Neural progenitor cell (in vitro differentiated cells): ENCODE measurements at regions not wholly inside any gene's neighbourhood (a gene's known extent, or its start where the extent isn't known, plus 50 kb on each side); places are given as distances from the start of the nearest gene placed in this dataset.

ENCODE experiments used
- DNase-seq: peaks from one replicate; pipeline ENCODE4 v3.0.0-alpha.2; 2016; ENCODE audit warnings: low spot score
- H2AFZ ChIP-seq: fragments of 200-600 bp; sonication (generic); replicated peaks from 2 replicates; pipeline ENCODE4 v1.6.1; 2016; ENCODE audit warnings: antibody characterized with exemption
- H3F3A ChIP-seq: fragments of 200-600 bp; sonication (generic); 2 replicates; pipeline ENCODE4 v1.6.1; 2016; ENCODE audit warnings: antibody characterized with exemption, low read depth
- H3K27ac ChIP-seq: fragments of 200-600 bp; sonication (generic); 2 replicates; pipeline ENCODE4 v1.5.1; 2016; ENCODE audit warnings: mild to moderate bottlenecking
- H3K27me3 ChIP-seq: fragments of 200-600 bp; sonication (generic); 2 replicates; pipeline ENCODE4 v1.6.1; 2016; ENCODE audit warnings: mild to moderate bottlenecking, moderate library complexity
- H3K36me3 ChIP-seq: fragments of 200-600 bp; sonication (generic); 2 replicates; pipeline ENCODE4 v1.5.1; 2016
- H3K4me1 ChIP-seq: fragments of 200-600 bp; sonication (generic); 2 replicates; pipeline ENCODE4 v1.6.1; 2016; ENCODE audit warnings: mixed run types
- H3K4me2 ChIP-seq: fragments of 200-600 bp; sonication (generic); 2 replicates; pipeline ENCODE4 v1.6.1; 2016
- H3K4me3 ChIP-seq: fragments of 200-600 bp; sonication (generic); 2 replicates; pipeline ENCODE4 v1.5.1; 2016
- H3K79me2 ChIP-seq: fragments of 200-600 bp; sonication (generic); 2 replicates; pipeline ENCODE4 v1.6.1; 2016; ENCODE audit warnings: low read depth
- H3K9ac ChIP-seq: fragments of 200-600 bp; sonication (generic); 2 replicates; pipeline ENCODE4 v1.6.1; 2016
- H3K9me3 ChIP-seq: fragments of 200-600 bp; sonication (generic); 2 replicates; pipeline ENCODE4 v1.5.1; 2016; ENCODE audit warnings: low read depth
- H4K20me1 ChIP-seq: fragments of 200-600 bp; sonication (generic); 2 replicates; pipeline ENCODE4 v1.6.1; 2016; ENCODE audit warnings: low read depth
- H3K27ac Mint-ChIP-seq: 3 replicates; pipeline ENCODE4 v1.8.0; 2021; ENCODE audit warnings: mixed read lengths
- H3K27me3 Mint-ChIP-seq: 2 replicates; pipeline ENCODE4 v1.8.0; 2022; ENCODE audit warnings: low read depth, mild to moderate bottlenecking, inconsistent platforms, moderate library complexity, mixed read lengths; ENCODE audit not compliant: insufficient read depth
- H3K36me3 Mint-ChIP-seq: 3 replicates; pipeline ENCODE4 v1.8.0; 2021; ENCODE audit warnings: mixed read lengths
- H3K4me1 Mint-ChIP-seq: 3 replicates; pipeline ENCODE4 v1.8.0; 2021; ENCODE audit warnings: mixed read lengths
- H3K4me3 Mint-ChIP-seq: 3 replicates; pipeline ENCODE4 v1.8.0; 2021; ENCODE audit warnings: mild to moderate bottlenecking, moderate library complexity, mixed read lengths
- H3K9me3 Mint-ChIP-seq: 3 replicates; pipeline ENCODE4 v1.8.0; 2020; ENCODE audit warnings: mixed read lengths
- EZH2 ChIP-seq: fragments of 200-600 bp; sonication (generic); IDR thresholded peaks from 2 replicates; pipeline ENCODE4 v1.6.1; 2017; ENCODE audit warnings: antibody characterized with exemption, mild to moderate bottlenecking, moderate library complexity
- EZH2phosphoT487 ChIP-seq: fragments of 200-600 bp; sonication (generic); IDR thresholded peaks from 2 replicates; pipeline ENCODE4 v1.6.1; 2017; ENCODE audit warnings: antibody characterized with exemption
- TF ChIP-seq, protein P1 (sequence below): fragments of 200-600 bp; sonication (generic); IDR thresholded peaks from 2 replicates; pipeline ENCODE4 v1.5.1; 2017; ENCODE audit warnings: antibody characterized with exemption, mild to moderate bottlenecking

GRCh38 chr4:100016191-100016590, 66.1 kb upstream of the H2AZ1 start:
- no peak overlapping the region for H3K4me2 ChIP-seq
- H3K9me3 ChIP-seq = peaks cover 4% of the 10 kb centered on the region
- Mint-ChIP-seq H3K9me3 (peaks cover 4% of the 10 kb centered on the region), H3K27me3 (peaks cover 2% of the 10 kb centered on the region), H3K27ac (no peak overlapping the region), H3K4me3 (no peak overlapping the region), H3K36me3 (no peaks in the 10 kb centered on the region), H3K4me1 (no peaks in the 10 kb centered on the region)
- no peak overlapping the region for H3K9ac ChIP-seq
- H4K20me1 ChIP-seq = no peaks in the 10 kb centered on the region
- no peak overlapping the region for H2AFZ ChIP-seq
- H3K4me1 ChIP-seq = no peaks in the 10 kb centered on the region
- H3K27me3 ChIP-seq = no peaks in the 10 kb centered on the region
- no peak for DNase-seq
- H3K36me3 ChIP-seq = no peaks in the 10 kb centered on the region
- H3K4me3 ChIP-seq = no peak overlapping the region
- no peaks in the 10 kb centered on the region for H3F3A ChIP-seq
- TF ChIP-seq, protein P1, sequence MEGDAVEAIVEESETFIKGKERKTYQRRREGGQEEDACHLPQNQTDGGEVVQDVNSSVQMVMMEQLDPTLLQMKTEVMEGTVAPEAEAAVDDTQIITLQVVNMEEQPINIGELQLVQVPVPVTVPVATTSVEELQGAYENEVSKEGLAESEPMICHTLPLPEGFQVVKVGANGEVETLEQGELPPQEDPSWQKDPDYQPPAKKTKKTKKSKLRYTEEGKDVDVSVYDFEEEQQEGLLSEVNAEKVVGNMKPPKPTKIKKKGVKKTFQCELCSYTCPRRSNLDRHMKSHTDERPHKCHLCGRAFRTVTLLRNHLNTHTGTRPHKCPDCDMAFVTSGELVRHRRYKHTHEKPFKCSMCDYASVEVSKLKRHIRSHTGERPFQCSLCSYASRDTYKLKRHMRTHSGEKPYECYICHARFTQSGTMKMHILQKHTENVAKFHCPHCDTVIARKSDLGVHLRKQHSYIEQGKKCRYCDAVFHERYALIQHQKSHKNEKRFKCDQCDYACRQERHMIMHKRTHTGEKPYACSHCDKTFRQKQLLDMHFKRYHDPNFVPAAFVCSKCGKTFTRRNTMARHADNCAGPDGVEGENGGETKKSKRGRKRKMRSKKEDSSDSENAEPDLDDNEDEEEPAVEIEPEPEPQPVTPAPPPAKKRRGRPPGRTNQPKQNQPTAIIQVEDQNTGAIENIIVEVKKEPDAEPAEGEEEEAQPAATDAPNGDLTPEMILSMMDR = no peak
- TF ChIP-seq EZH2 (no peak), EZH2phosphoT487 (no peak)
- no peak overlapping the region for H3K27ac ChIP-seq
- H3K79me2 ChIP-seq = no peaks in the 10 kb centered on the region

DNA sequence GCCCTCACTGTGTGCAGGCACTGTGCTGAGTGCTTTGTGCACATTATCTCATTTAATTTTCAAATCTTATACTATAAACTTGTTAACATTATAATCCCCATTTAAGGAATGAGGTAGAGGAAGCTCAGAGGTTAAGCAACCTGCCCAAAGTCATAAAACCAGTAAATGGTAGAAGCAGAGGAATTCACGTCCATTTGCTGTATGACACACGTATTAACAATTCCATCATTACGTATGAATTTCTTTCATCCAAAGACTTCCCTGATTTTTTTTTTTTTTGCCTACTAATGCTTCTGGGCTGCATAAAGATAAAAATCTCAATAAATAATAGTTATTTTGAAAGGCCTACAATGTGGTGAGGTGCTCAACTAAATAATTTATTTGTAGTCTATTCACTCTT, 64.5 kb upstream of the H2AZ1 start:
- no peak overlapping the region for H3K4me3 ChIP-seq
- Mint-ChIP-seq H3K36me3 (no peaks in the 10 kb centered on the region), H3K4me3 (no peak overlapping the region), H3K27ac (no peak overlapping the region), H3K27me3 (no peaks in the 10 kb centered on the region), H3K4me1 (no peaks in the 10 kb centered on the region), H3K9me3 (no peaks in the 10 kb centered on the region)
- H3K36me3 ChIP-seq = no peaks in the 10 kb centered on the region
- no peak for TF ChIP-seq EZH2phosphoT487
- no peak for TF ChIP-seq EZH2
- TF ChIP-seq, protein P1 = no peak
- no peaks in the 10 kb centered on the region for H4K20me1 ChIP-seq
- H3K9me3 ChIP-seq = peaks cover under 1% of the 10 kb centered on the region
- H3K27me3 ChIP-seq = no peaks in the 10 kb centered on the region
- no peak overlapping the region for H2AFZ ChIP-seq
- no peaks in the 10 kb centered on the region for H3K79me2 ChIP-seq
- no peak overlapping the region for H3K27ac ChIP-seq
- DNase-seq = no peak
- no peak overlapping the region for H3K4me2 ChIP-seq
- no peak overlapping the region for H3K9ac ChIP-seq
- no peaks in the 10 kb centered on the region for H3K4me1 ChIP-seq
- no peaks in the 10 kb centered on the region for H3F3A ChIP-seq

DNA sequence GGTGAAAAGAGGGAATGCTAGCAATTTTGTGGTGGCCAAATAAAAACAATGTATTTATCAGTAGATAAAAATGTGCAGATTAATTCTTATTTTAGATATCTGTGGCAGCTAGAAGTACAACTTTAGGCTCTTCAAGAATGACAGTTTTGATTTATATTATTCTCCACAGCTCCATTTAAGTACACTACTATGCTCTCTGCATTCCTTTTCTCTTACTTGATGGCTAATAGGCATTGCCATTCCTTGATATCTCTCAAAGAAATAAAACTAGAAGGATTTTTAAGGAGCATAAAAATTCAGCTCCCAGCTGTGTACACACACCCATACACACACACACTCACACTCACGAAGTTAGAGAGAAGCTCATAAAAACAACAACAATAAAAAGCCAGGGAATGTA, 59.4 kb upstream of the H2AZ1 start:
- H2AFZ ChIP-seq = no peak overlapping the region
- Mint-ChIP-seq H3K9me3 (peaks cover 6% of the 10 kb centered on the region), H3K4me1 (no peaks in the 10 kb centered on the region)

More for the DNA sequence above, 59.4 kb upstream of the H2AZ1 start:
- Mint-ChIP-seq H3K36me3 (no peaks in the 10 kb centered on the region), H3K27me3 (no peaks in the 10 kb centered on the region), H3K4me3 (no peak overlapping the region), H3K27ac (peak overlapping the region; percentile 15)
- H3K4me1 ChIP-seq = no peaks in the 10 kb centered on the region
- no peaks in the 10 kb centered on the region for H4K20me1 ChIP-seq
- no peaks in the 10 kb centered on the region for H3K9me3 ChIP-seq
- TF ChIP-seq EZH2 (no peak), EZH2phosphoT487 (no peak)
- TF ChIP-seq, protein P1 = no peak
- no peaks in the 10 kb centered on the region for H3K36me3 ChIP-seq
- no peak overlapping the region for H3K27ac ChIP-seq
- no peaks in the 10 kb centered on the region for H3F3A ChIP-seq
- H3K27me3 ChIP-seq = no peaks in the 10 kb centered on the region
- no peak overlapping the region for H3K4me3 ChIP-seq
- H3K9ac ChIP-seq = no peak overlapping the region
- no peak for DNase-seq
- H3K79me2 ChIP-seq = no peaks in the 10 kb centered on the region
- H3K4me2 ChIP-seq = no peak overlapping the region
